ENCODE measurements at regions not wholly inside any gene's neighbourhood (a gene's known extent, or its start where the extent isn't known, plus 50 kb on each side); places are given as distances from the start of the nearest gene placed in this dataset.

DNA sequence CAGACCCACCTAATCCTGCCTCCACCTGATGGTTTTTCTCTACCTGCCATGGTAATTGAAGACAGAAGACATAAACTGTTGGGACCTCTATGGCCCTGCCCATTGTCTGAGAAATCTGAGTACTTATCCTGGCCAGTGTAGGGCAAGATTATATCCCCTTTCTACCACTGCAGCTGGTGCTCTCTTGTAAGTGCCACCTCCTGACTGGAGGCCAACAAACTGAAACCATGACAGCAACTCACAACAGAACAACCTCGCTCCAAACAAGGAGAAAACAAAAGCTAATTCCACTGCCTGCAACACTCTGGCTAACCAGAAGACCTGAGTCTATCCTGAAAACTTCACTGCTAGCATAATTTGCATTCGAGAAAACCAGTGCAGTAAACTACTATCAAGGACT lies 82.9 kb downstream of the CLDN1 start:
- RAD21 ChIA-PET (ENCODE audit: unreplicated experiment): interaction anchor here (0.6 kb wide), 1 partner anchor 450 kb away, joined by 3 read pairs; no protein-coding TSS in a partner anchor
- SMC1A ChIA-PET (ENCODE audit: uncharacterized antibody, unreplicated experiment): interaction anchor here (1.0 to 1.5 kb wide), 2 partner anchors 13 to 14 kb away, joined by 3 to 5 read pairs; no protein-coding TSS in a partner anchor

More for the DNA sequence above, 82.9 kb downstream of the CLDN1 start:
- H3K4me2 ChIP-seq (ENCODE audit: control insufficient read depth, insufficient read depth): no peak overlapping the region
- H4K20me1 ChIP-seq (ENCODE audit: control insufficient read depth, insufficient read depth): no peaks in the 10 kb centered on the region
- no peaks in the 10 kb centered on the region for H3K4me1 ChIP-seq (ENCODE audit: control insufficient read depth, insufficient read depth, low read length)
- no peak overlapping the region for H2AFZ ChIP-seq (ENCODE audit: control insufficient read depth, low read depth, low read length)
- FAIRE-seq: no peak
- intact Hi-C loops (cut with micrococcal nuclease; ENCODE audit: unreplicated experiment) (no loop called here), in situ Hi-C loops (cut with MboI) (no loop called here)
- H3K79me2 ChIP-seq (ENCODE audit: control insufficient read depth, insufficient read depth, low read length): no peaks in the 10 kb centered on the region
- DNase-seq (ENCODE audit: low read depth, low spot score): no peak
- H3K36me3 ChIP-seq (ENCODE audit: control insufficient read depth in 2 of 2, insufficient read depth in 2 of 2, low read length in 1 of 2): no peaks in the 10 kb centered on the region
- no peaks in the 10 kb centered on the region for H3K9me3 ChIP-seq (replicated peaks; ENCODE audit: control insufficient read depth, insufficient read depth, low read length)
- no TSS peak for BruUV-seq (replicated peaks)
- no peak overlapping the region for H3K4me3 ChIP-seq
- TF ChIP-seq, protein P1, sequence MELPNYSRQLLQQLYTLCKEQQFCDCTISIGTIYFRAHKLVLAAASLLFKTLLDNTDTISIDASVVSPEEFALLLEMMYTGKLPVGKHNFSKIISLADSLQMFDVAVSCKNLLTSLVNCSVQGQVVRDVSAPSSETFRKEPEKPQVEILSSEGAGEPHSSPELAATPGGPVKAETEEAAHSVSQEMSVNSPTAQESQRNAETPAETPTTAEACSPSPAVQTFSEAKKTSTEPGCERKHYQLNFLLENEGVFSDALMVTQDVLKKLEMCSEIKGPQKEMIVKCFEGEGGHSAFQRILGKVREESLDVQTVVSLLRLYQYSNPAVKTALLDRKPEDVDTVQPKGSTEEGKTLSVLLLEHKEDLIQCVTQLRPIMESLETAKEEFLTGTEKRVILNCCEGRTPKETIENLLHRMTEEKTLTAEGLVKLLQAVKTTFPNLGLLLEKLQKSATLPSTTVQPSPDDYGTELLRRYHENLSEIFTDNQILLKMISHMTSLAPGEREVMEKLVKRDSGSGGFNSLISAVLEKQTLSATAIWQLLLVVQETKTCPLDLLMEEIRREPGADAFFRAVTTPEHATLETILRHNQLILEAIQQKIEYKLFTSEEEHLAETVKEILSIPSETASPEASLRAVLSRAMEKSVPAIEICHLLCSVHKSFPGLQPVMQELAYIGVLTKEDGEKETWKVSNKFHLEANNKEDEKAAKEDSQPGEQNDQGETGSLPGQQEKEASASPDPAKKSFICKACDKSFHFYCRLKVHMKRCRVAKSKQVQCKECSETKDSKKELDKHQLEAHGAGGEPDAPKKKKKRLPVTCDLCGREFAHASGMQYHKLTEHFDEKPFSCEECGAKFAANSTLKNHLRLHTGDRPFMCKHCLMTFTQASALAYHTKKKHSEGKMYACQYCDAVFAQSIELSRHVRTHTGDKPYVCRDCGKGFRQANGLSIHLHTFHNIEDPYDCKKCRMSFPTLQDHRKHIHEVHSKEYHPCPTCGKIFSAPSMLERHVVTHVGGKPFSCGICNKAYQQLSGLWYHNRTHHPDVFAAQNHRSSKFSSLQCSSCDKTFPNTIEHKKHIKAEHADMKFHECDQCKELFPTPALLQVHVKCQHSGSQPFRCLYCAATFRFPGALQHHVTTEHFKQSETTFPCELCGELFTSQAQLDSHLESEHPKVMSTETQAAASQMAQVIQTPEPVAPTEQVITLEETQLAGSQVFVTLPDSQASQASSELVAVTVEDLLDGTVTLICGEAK (IDR thresholded peaks at IDR 0.05; ENCODE audit: borderline replicate concordance): no peak
- TF ChIP-seq BMI1 (IDR thresholded peaks at IDR 0.05; ENCODE audit: borderline replicate concordance): no peak
- no peak for TF ChIP-seq WRNIP1 (IDR thresholded peaks at IDR 0.05; ENCODE audit: borderline replicate concordance, low read depth, low read length)
- no peak for TF ChIP-seq MTA3 (IDR thresholded peaks at IDR 0.05; ENCODE audit: borderline replicate concordance, low read length)
- TF ChIP-seq ATF7 (IDR thresholded peaks at IDR 0.05; ENCODE audit: low read depth): no peak
- TF ChIP-seq PAX5 (IDR thresholded peaks at IDR 0.05; ENCODE audit: borderline replicate concordance, low read depth, low read length): no peak
- TF ChIP-seq NFXL1 (IDR thresholded peaks at IDR 0.05; ENCODE audit: borderline replicate concordance): no peak
- TF ChIP-seq CBX5 (IDR thresholded peaks at IDR 0.05; ENCODE audit: low read depth): no peak
- TF ChIP-seq EP300 (IDR thresholded peaks at IDR 0.05; ENCODE audit: borderline replicate concordance in 1 of 2, control insufficient read depth in 1 of 2, low read depth in 2 of 2, low read length in 2 of 2): no peak
- CTCF ChIA-PET: interaction anchor here (0.7 to 1.7 kb wide), 4 partner anchors 8 to 251 kb away, joined by 3 to 6 read pairs (median 4); no protein-coding TSS in a partner anchor
- ATAC-seq: peak; percentile 35
- H3K27me3 ChIP-seq (replicated peaks in 1 of 2; ENCODE audit: control insufficient read depth in 2 of 2, insufficient read depth in 2 of 2, low read length in 1 of 2): no peaks in the 10 kb centered on the region
- 26% methylated on average over 2 of the region's 2 CpGs for WGBS (ENCODE audit: insufficient coverage, insufficient replicate concordance, low lambda C conversion rate, missing lambda C conversion rate)
- no peak overlapping the region for H3K9ac ChIP-seq (ENCODE audit: control insufficient read depth, insufficient read depth, low read length)
- POLR2A ChIA-PET: no interaction called here
- no peak overlapping the region for H3K27ac ChIP-seq (ENCODE audit: control insufficient read depth, insufficient read depth)

Measured in GM12878 (cell line).